Esophagus squamous epithelium (tissue), 4 donors: ENCODE measurements at regions not wholly inside any gene's neighbourhood (a gene's known extent, or its start where the extent isn't known, plus 50 kb on each side); places are given as distances from the start of the nearest gene placed in this dataset.

ENCODE experiments used
- POLR2A ChIP-seq, 4 donors: fragments of 450-650 bp; IDR thresholded peaks; one replicate each; pipeline ENCODE4 v1.6.1; 2017; ENCODE audit warnings: antibody characterized with exemption in 4 of 4, mild to moderate bottlenecking in 4 of 4, moderate library complexity in 3 of 4
- TF ChIP-seq, protein P1 (sequence below), 6 experiments: fragments of 450-650 bp in 4 of 6; fragments of 200-600 bp in 2 of 6; sonication (generic) in 2 of 6; IDR thresholded peaks; one replicate each; pipeline ENCODE4 v1.5.1; 2016 to 2019; ENCODE audit warnings: antibody characterized with exemption in 6 of 6, mild to moderate bottlenecking in 4 of 6, moderate library complexity in 4 of 6

DNA sequence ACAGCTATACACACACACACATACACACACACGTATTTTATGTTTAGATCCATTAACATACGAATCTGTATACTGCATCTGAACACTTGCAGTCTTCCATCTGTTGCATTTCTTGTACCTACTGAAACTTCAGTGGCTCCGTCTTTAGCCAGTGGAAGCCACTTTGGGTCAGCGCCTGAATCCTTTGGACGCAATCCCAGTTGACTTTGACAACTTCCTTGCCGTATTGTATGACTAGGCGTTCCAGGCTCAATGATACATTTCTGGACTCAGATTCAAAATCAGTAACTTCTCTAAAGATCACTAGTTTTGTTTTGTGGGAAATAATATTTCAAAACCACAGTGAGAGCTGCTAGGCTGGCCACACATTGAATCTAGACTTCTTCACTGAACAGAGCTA, 101.5 kb upstream of the GPC1 start:
- TF ChIP-seq, protein P1, sequence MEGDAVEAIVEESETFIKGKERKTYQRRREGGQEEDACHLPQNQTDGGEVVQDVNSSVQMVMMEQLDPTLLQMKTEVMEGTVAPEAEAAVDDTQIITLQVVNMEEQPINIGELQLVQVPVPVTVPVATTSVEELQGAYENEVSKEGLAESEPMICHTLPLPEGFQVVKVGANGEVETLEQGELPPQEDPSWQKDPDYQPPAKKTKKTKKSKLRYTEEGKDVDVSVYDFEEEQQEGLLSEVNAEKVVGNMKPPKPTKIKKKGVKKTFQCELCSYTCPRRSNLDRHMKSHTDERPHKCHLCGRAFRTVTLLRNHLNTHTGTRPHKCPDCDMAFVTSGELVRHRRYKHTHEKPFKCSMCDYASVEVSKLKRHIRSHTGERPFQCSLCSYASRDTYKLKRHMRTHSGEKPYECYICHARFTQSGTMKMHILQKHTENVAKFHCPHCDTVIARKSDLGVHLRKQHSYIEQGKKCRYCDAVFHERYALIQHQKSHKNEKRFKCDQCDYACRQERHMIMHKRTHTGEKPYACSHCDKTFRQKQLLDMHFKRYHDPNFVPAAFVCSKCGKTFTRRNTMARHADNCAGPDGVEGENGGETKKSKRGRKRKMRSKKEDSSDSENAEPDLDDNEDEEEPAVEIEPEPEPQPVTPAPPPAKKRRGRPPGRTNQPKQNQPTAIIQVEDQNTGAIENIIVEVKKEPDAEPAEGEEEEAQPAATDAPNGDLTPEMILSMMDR (IDR thresholded peaks at IDR 0.05) = no peak
- no peak for TF ChIP-seq POLR2A (IDR thresholded peaks at IDR 0.05)
